ENCODE measurements at regions not wholly inside any gene's neighbourhood (a gene's known extent, or its start where the extent isn't known, plus 50 kb on each side); places are given as distances from the start of the nearest gene placed in this dataset.

- TF ChIP-seq, protein P1, sequence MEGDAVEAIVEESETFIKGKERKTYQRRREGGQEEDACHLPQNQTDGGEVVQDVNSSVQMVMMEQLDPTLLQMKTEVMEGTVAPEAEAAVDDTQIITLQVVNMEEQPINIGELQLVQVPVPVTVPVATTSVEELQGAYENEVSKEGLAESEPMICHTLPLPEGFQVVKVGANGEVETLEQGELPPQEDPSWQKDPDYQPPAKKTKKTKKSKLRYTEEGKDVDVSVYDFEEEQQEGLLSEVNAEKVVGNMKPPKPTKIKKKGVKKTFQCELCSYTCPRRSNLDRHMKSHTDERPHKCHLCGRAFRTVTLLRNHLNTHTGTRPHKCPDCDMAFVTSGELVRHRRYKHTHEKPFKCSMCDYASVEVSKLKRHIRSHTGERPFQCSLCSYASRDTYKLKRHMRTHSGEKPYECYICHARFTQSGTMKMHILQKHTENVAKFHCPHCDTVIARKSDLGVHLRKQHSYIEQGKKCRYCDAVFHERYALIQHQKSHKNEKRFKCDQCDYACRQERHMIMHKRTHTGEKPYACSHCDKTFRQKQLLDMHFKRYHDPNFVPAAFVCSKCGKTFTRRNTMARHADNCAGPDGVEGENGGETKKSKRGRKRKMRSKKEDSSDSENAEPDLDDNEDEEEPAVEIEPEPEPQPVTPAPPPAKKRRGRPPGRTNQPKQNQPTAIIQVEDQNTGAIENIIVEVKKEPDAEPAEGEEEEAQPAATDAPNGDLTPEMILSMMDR (IDR thresholded peaks at IDR 0.05), result no peak
- TF ChIP-seq MAX (IDR thresholded peaks at IDR 0.05; ENCODE audit: low read depth), result no peak
- TF ChIP-seq POLR2AphosphoS5 (IDR thresholded peaks at IDR 0.05; ENCODE audit: low read depth, low read length), result no peak
- TF ChIP-seq RAD21 (IDR thresholded peaks at IDR 0.05; ENCODE audit: low read length), result no peak
- no peak for TF ChIP-seq MXI1 (IDR thresholded peaks at IDR 0.05; ENCODE audit: low read depth, low read length)
- no peak for TF ChIP-seq TCF12 (IDR thresholded peaks at IDR 0.05)
- no peak for TF ChIP-seq ZBTB33 (IDR thresholded peaks at IDR 0.05; ENCODE audit: borderline replicate concordance, low read depth)
- TF ChIP-seq YY1 (IDR thresholded peaks at IDR 0.05; ENCODE audit: low read depth), result no peak
- no peak for TF ChIP-seq TAF1 (IDR thresholded peaks at IDR 0.05; ENCODE audit: borderline replicate concordance, low read depth, low read length)
- no peak for TF ChIP-seq USF2 (IDR thresholded peaks at IDR 0.05; ENCODE audit: borderline replicate concordance, low read depth, low read length)
- TF ChIP-seq NRF1 (IDR thresholded peaks at IDR 0.05; ENCODE audit: low read depth, low read length), result no peak
- no peak for TF ChIP-seq FOXM1 (IDR thresholded peaks at IDR 0.05; ENCODE audit: low read depth)
These were observed 181.0 kb upstream of the MAST4 start for GRCh38 chr5:66415208-66415607.
